Central memory CD8-positive, alpha-beta T cell (primary cell): ENCODE measurements at regions not wholly inside any gene's neighbourhood (a gene's known extent, or its start where the extent isn't known, plus 50 kb on each side); places are given as distances from the start of the nearest gene placed in this dataset.
"Not testable (repeated sequence)": the region's sequence is repeated elsewhere in the genome, so short reads cannot be mapped to it uniquely, and the experiment has no call there.

Experiments used
- ATAC-seq: fragments of 150-1000 bp; cut with Tn5 transposase; replicated peaks from 2 replicates; pipeline ENCODE4 v1.10.0; 2022; ENCODE audit warnings: mild to moderate bottlenecking, moderate FRiP score, moderate number of reproducible peaks; ENCODE audit not compliant: poor library complexity, severe bottlenecking; ENCODE audit errors: extremely low read depth
- DNase-seq, 2 donors: peaks; one replicate each; pipeline ENCODE4 v3.0.0; 2021; ENCODE audit warnings: low spot score in 2 of 2
- H3K27ac Mint-ChIP-seq: one replicate; pipeline ENCODE4 v1.8.0; 2022; ENCODE audit warnings: low read depth, mild to moderate bottlenecking, moderate library complexity, mixed read lengths
- H3K27me3 Mint-ChIP-seq: one replicate; pipeline ENCODE4 v1.8.0; 2022; ENCODE audit warnings: mixed read lengths
- H3K36me3 Mint-ChIP-seq: one replicate; pipeline ENCODE4 v1.8.0; 2022; ENCODE audit warnings: mild to moderate bottlenecking, moderate library complexity, mixed read lengths; ENCODE audit not compliant: insufficient read depth
- H3K4me1 Mint-ChIP-seq: one replicate; pipeline ENCODE4 v1.8.0; 2022; ENCODE audit warnings: mixed read lengths
- H3K4me3 Mint-ChIP-seq: one replicate; pipeline ENCODE4 v1.8.0; 2022; ENCODE audit warnings: mild to moderate bottlenecking, moderate library complexity, mixed read lengths
- H3K9me3 Mint-ChIP-seq: one replicate; pipeline ENCODE4 v1.8.0; 2022; ENCODE audit warnings: mixed read lengths

- Mint-ChIP-seq H3K36me3 (peaks cover 2% of the 10 kb centered on the region), H3K9me3 (peaks cover 6% of the 10 kb centered on the region), H3K27me3 (no peaks in the 10 kb centered on the region), H3K27ac (peak overlapping the region; percentile 69), H3K4me3 (no peak overlapping the region), H3K4me1 (peaks cover 46% of the 10 kb centered on the region)
- no peak for ATAC-seq
- DNase-seq, result no peak
Observed at GRCh38 chr2:7436096-7436906, 519.1 kb downstream of the RNF144A start.

GRCh38 chr2:7437141-7437540 lies 519.9 kb downstream of the RNF144A start:
- Mint-ChIP-seq H3K36me3 (no peaks in the 10 kb centered on the region), H3K9me3 (peaks cover 6% of the 10 kb centered on the region), H3K4me1 (peaks cover 54% of the 10 kb centered on the region), H3K4me3 (peak overlapping the region; percentile 34), H3K27me3 (no peaks in the 10 kb centered on the region), H3K27ac (peak overlapping the region; percentile 69)
- DNase-seq (no peak), ATAC-seq (peak; percentile 42)

- peak overlapping the region; percentile 34 for H3K4me3 Mint-ChIP-seq
- ATAC-seq, result no peak
- peaks cover 61% of the 10 kb centered on the region for H3K4me1 Mint-ChIP-seq
- H3K36me3 Mint-ChIP-seq, result no peaks in the 10 kb centered on the region
- H3K9me3 Mint-ChIP-seq, result peaks cover 6% of the 10 kb centered on the region
- H3K27ac Mint-ChIP-seq, result peak overlapping the region; percentile 69
- no peak for DNase-seq
- no peaks in the 10 kb centered on the region for H3K27me3 Mint-ChIP-seq
Observed at GRCh38 chr2:7437716-7438632, 520.8 kb downstream of the RNF144A start.

GRCh38 chr2:7438855-7439254 lies 521.6 kb downstream of the RNF144A start:
- Mint-ChIP-seq H3K27ac (peak overlapping the region; percentile 69), H3K4me3 (no peak overlapping the region), H3K9me3 (peaks cover under 1% of the 10 kb centered on the region), H3K27me3 (no peaks in the 10 kb centered on the region), H3K4me1 (peaks cover 64% of the 10 kb centered on the region), H3K36me3 (no peaks in the 10 kb centered on the region)
- DNase-seq, result no peak
- ATAC-seq, result peak; percentile 50

- no peaks in the 10 kb centered on the region for H3K36me3 Mint-ChIP-seq
- DNase-seq (no peak), ATAC-seq (no peak)
- no peaks in the 10 kb centered on the region for H3K9me3 Mint-ChIP-seq
- no peak overlapping the region for H3K4me3 Mint-ChIP-seq
- no peak overlapping the region for H3K27ac Mint-ChIP-seq
- no peaks in the 10 kb centered on the region for H3K27me3 Mint-ChIP-seq
- H3K4me1 Mint-ChIP-seq, result peaks cover 72% of the 10 kb centered on the region
Observed at GRCh38 chr2:7440977-7441376, 523.8 kb downstream of the RNF144A start.

GRCh38 chr2:7441841-7442240 lies 524.6 kb downstream of the RNF144A start:
- not testable (repeated sequence) for DNase-seq, H3K36me3 Mint-ChIP-seq, ATAC-seq, H3K4me3 Mint-ChIP-seq, H3K9me3 Mint-ChIP-seq, H3K27me3 Mint-ChIP-seq
- H3K27ac Mint-ChIP-seq, result peak overlapping the region; percentile 44
- H3K4me1 Mint-ChIP-seq, result peaks cover 63% of the 10 kb centered on the region

GRCh38 chr2:7444626-7445025 lies 527.4 kb downstream of the RNF144A start:
- no peaks in the 10 kb centered on the region for H3K27me3 Mint-ChIP-seq
- H3K36me3 Mint-ChIP-seq, result no peaks in the 10 kb centered on the region
- peaks cover 46% of the 10 kb centered on the region for H3K4me1 Mint-ChIP-seq

GRCh38 chr2:7448578-7449264 lies 531.5 kb downstream of the RNF144A start:
- H3K4me1 Mint-ChIP-seq, result peaks cover 45% of the 10 kb centered on the region
- no peak for DNase-seq

More at GRCh38 chr2:7444626-7445025, 527.4 kb downstream of the RNF144A start:
- Mint-ChIP-seq H3K9me3 (no peaks in the 10 kb centered on the region), H3K4me3 (peak overlapping the region; percentile 12), H3K27ac (no peak overlapping the region)
- DNase-seq (no peak), ATAC-seq (no peak)

GRCh38 chr2:7449298-7449697 lies 532.1 kb downstream of the RNF144A start:
- ATAC-seq (no peak), DNase-seq (no peak)
- H3K27me3 Mint-ChIP-seq, result no peaks in the 10 kb centered on the region
- H3K4me1 Mint-ChIP-seq, result peaks cover 39% of the 10 kb centered on the region
- H3K36me3 Mint-ChIP-seq, result no peaks in the 10 kb centered on the region
- no peaks in the 10 kb centered on the region for H3K9me3 Mint-ChIP-seq
- peak overlapping the region; percentile 4 for H3K27ac Mint-ChIP-seq
- H3K4me3 Mint-ChIP-seq, result no peak overlapping the region

More at GRCh38 chr2:7448578-7449264, 531.5 kb downstream of the RNF144A start:
- Mint-ChIP-seq H3K27me3 (no peaks in the 10 kb centered on the region), H3K27ac (peak overlapping the region; percentile 4), H3K36me3 (no peaks in the 10 kb centered on the region), H3K9me3 (no peaks in the 10 kb centered on the region), H3K4me3 (no peak overlapping the region)
- no peak for ATAC-seq

- DNase-seq (no peak), ATAC-seq (peak; percentile 77)
- Mint-ChIP-seq H3K9me3 (no peaks in the 10 kb centered on the region), H3K27me3 (no peaks in the 10 kb centered on the region), H3K36me3 (no peaks in the 10 kb centered on the region), H3K4me3 (no peak overlapping the region), H3K27ac (peak overlapping the region; percentile 68), H3K4me1 (peaks cover 34% of the 10 kb centered on the region)
Observed at GRCh38 chr2:7450188-7450832, 533.1 kb downstream of the RNF144A start.

- Mint-ChIP-seq H3K4me3 (no peak overlapping the region), H3K27ac (peak overlapping the region; percentile 68), H3K36me3 (no peaks in the 10 kb centered on the region), H3K4me1 (peaks cover 34% of the 10 kb centered on the region), H3K27me3 (no peaks in the 10 kb centered on the region), H3K9me3 (no peaks in the 10 kb centered on the region)
- no peak for DNase-seq
- ATAC-seq, result peak; percentile 50
Observed at GRCh38 chr2:7450833-7451190, 533.6 kb downstream of the RNF144A start.
